ENCODE measurements at regions not wholly inside any gene's neighbourhood (a gene's known extent, or its start where the extent isn't known, plus 50 kb on each side); places are given as distances from the start of the nearest gene placed in this dataset.

GRCh38 chr2:344811-345210 lies 56.9 kb upstream of the ALKAL2 start:
- no peak for TF ChIP-seq EZH2 (IDR thresholded peaks at IDR 0.05; ENCODE audit: low read length, missing control alignments)
- TF ChIP-seq CTCF (conservative IDR thresholded peaks at IDR 0.05 in 1 of 2, IDR thresholded peaks at IDR 0.05 in 1 of 2; ENCODE audit: low read depth in 1 of 2, low read length in 2 of 2): no peak
